GM18873 (cell line): ENCODE measurements at regions not wholly inside any gene's neighbourhood (a gene's known extent, or its start where the extent isn't known, plus 50 kb on each side); places are given as distances from the start of the nearest gene placed in this dataset.

Source experiments
- ATAC-seq: cut with Tn5 transposase; IDR thresholded peaks from one replicate; pipeline ENCODE4 v1.9.1; 2021; ENCODE audit warnings: mild to moderate bottlenecking, moderate library complexity, moderate number of reproducible peaks; ENCODE audit not compliant: unreplicated experiment, low FRiP score

DNA sequence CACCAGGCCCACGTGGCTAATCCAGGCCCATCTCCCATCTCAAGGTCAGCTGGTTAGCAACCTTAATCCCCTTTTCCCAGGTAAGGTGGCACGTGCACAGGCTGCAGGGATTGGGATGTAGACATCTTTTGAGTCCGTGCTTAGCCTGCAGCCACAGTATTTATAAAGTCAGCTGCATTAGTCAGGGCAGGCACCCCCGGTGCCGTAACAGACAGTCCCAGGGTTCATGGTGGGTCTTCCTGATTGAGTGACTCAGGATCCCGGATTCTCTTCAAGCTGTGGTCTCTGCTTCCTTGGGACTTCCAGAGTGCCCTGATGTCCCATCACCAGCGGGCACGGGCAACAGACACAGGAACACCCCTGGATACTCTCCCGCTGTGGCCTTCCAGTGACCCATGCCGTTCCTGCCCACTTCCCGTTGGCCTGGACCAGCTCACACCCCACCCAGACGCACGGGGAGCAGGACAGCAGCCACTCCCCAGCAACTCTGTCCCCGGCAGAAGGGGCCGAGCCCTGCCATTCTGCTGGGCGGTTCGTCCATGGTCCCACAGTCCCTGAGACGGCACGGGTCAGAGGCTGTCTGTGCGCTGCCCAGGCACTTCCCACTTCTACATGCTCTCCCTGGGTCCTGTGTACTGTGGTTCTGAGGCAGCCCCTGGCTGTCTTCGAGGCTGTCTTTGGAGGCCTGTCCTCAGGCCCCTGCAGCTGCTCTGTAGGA lies 248.6 kb upstream of the GSE1 start:
- ATAC-seq: no peak

DNA sequence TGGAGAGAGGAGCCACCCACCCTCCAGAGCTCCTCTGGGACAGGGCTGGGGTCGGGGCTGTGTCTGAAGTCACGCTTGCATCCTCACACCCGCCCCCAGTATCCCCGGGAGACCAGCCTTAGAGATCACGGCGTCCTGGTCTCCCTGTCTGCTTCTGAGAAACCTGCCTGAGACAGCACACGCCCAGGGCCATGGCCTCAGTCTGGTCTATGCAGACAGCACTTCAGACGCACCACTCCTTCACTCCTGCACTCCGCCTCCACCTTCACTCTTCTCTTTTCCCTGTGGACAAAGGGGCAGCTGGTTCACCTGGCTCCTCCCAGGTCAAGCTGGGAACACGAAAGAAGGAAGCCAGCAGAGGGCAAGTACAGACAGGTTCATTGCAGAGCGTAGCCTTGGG lies 248.0 kb upstream of the GSE1 start:
- no peak for ATAC-seq

DNA sequence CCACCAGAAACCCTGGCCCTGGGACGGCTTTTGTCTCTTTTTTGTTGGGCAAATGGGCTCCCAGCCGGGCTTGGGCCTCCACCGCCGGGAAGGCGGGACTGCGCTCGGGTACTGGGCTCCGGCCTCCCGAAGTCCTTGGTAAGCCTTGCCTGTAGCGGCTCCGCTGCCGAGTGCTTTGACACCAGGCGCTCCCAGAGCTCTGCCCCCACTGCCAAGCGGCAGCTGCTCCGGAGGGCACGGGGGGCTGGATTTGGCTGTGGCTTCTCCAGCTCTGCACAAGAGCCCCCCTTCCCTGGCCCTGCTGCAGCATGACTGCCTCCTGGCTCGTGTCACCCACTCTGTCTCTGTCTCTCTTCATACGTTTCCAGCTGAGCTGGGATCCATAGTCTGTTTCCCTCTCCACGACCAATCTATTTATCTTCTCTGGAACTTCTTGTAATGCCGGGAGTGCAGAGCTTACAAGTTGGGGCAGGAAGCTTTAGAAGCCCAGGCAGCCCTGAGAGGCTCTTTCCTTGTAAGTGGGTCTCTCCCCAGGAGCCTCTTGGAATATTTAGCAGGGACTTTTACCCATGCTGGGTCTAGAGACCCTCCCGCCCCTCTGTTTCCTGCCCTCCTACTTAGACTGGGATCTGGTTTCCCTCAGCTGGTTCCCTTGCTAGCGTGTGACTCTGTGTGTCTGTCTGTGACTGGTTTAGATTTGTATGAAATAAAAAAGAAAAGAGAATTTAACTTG lies 246.9 kb upstream of the GSE1 start:
- no peak for ATAC-seq

DNA sequence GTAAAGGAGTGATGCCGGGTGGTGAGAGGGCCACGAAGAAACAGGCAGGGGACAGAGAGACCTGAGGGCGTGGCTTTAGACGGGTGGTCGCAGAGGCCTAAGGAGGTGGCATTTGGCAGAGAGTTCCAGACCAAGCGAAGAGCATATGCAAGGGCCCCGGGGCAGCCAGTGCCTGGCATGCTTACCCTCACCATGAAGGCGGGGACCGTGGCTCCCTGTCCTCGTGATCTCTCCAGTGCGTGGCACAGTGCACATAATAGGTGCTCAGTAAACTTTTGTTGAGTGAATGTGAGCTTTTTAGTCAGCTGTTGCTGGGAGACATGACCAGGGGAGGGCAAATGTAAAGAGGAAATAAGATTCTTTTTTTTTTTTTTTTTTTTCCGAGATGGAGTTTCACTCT lies 245.6 kb upstream of the GSE1 start:
- ATAC-seq: no peak

DNA sequence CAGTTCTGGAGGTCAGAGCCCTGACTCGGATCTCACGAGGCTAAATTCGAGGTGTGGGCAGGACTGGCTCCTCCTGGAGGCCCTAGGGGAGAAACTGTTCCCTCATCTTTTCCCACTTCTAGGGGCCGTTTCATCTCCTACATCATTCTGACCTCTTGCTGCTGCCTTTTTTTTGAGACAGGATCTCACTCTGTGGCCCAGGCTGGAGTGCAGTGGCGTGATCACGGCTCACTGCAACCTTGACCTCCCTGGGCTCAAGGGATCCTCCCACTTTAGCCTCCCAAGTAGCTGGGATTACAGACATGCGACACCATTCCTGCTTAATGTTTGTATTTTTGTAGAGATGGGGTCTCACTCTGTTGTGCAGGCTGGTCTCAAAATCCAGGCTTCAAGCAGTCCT lies 244.1 kb upstream of the GSE1 start:
- ATAC-seq: no peak

DNA sequence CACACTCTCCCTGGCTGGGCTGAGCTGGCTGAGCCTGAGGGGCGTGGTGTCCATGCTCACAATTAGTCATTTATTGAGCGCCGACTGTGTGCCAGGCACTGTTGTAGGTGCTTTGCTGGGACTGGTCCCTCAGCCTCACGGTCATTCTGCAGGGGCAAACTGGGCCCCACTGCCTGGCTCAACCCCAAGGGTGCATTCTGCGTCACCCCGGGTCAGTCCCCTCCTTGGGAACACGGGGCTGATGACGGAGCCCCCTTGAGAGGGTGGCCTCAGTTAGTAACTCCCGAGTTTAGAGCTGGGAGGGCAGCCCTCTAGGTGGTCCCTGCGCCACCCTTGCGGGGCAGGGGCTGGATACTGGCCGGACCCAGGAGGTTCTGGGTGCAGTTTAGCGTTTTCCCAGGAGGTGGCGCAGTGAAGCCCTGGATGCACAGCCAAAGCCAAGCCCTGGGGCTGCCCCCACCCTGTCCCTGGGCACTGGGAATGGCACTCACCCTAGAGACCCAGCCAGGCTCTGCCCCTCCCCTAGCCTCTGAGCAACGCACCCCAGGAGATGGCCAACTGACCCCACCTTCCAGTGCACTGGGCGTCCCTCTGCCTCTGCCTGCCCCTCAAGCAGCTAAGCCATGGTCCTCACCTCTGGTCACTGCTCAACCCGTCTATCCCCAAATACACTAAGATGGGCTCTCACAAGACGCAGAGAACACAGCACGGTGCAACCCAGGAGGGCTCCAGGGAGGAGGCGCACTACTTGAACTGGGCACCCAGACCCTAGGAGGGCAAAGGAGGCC lies 243.2 kb upstream of the GSE1 start:
- no peak for ATAC-seq

DNA sequence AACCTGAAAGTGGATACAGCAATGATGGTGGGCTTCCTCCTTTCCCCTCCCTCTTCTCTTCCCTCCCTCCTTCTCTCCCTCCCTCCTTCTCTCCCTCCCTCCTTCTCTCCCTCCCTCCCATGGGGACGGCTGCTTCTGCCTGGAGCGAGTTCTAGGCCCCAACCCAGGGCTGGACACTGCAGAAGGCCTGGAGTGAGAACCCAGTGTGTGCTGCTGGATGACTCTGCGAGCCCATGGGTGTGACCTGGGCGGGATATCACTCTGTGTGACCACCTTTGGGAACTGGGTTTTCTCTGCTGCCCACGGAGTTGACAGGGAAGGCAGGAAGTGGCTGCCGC lies 242.6 kb upstream of the GSE1 start:
- ATAC-seq: no peak

DNA sequence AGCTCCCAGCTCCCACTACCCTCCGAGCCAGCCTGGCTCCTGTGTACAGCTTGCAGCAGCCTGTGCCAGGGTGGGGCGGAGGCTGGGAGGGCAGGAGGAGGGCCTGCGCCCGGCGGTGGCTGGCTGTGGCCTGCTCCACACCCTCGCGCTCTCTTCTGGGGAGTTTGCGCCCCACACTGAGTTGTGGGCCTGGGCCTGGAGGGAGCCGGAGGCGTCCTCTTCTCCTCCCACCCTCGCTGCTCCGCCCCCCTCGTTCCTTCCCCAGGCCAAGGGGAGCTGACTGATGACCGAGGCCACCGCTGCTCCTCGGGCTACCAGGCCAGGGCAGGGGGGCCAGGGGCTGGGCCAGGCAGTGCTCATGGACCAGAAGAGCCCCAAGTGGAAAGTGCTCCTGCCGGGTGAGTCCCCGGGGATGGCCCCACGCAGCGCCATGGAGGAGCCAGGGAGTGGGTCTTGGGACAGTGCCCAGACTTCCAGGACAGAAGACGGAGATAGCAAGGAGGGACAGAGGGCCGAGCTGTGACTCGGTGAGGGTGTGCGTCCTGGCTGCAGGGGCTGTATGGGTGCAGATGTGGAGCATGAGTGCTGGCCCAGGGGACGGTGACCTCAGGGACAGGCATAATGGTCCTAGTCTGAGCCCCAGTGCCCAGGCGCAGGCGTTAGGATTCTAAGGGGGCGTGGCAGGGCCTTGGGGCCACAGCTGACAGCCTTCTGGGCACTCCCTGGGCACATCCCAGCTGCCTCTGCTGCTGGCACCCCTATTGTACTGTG lies 242.1 kb upstream of the GSE1 start:
- ATAC-seq: no peak

DNA sequence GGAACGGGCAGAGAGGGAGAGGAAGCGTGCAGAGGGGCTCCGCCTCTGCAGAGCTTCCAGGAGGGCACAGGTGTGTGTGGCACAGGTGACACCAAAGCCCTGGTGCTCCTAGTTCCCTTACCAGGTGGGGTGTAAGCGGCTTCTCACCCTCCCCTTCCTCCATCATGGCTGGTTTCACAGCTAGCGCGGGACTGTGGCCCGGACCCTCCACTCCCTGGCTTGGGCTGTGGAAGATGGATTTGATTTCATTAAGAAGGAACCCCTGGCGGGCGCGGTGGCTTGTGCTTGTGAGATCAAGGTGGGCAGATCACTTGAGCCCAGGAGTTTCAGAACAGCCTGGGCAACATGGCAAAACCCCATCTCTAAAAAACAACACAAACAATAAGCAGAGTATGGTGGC lies 241.2 kb upstream of the GSE1 start:
- ATAC-seq: no peak

DNA sequence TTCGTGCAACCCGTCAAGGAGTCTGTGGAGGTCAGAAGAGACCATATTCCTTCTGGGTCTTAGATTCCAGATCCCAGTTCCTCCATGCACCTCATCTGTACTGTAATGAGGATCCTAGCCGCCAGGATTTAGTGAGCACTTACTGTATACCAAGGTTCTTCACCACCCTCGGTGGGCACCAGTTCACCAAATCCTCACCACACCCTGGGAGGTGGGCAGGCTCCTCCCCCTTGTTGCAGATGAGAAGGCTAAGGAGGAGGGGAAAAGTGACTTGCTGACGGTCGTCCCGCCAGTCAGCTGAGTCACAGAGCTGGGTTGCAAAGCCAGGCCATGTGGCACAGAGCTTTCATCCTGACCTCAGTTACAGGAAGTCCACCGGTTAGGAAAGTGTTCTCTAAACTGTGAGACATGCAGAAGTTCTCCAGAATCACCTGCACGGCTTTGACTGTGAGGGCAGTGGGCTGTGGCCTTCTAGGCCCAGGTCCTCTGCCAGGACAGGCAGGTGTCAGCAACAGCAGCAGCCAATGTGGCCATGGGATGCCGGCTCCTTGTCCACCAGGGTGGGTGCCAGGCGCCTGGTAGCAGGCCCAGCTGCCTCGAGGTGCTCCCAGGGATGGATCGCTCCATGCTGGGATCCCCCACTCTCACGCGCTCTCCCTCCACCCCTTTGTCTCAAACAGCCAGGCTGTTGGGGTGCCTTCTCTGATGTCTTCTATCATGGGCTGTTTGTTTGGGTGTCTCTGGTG lies 240.3 kb upstream of the GSE1 start:
- ATAC-seq: no peak

DNA sequence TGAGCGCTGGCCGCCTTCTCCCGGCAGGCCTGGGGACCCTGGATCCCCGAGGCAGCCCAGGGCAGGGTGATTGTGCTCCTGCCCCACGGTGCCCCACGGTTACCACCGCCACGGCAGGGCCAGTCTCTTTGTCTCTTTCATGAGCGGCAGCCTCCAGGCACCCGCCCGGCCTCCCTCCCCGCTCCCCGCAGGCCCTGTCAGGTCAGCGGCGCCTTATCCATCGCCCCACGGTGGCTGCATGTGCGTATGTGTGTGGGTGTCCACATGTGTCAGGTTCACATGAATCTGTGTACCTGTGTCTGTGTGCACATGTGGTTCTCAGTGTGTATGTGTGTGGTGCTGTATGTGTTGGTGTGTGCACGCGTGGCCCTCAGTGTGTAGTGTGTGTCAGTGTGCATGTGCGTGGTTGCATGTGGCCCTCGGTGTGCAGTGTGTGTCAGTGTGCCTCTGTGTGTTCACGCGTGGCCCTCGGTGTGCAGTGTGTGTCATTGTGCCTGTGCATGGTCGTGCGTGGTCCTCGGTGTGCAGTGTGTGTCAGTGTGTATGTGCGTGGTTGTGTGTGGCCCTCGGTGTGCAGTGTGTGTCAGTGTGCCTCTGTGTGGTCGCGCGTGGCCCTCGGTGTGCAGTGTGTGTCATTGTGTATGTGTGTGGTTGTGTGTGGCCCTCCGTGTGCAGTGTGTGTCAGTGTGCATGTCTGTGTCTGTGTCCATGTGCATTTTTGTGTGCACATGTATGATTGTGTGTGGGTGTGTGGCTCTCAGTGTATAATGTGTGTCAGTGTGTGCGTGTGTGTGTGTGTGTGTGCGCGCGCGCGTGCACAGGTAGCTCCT lies 239.2 kb upstream of the GSE1 start:
- ATAC-seq: no peak

DNA sequence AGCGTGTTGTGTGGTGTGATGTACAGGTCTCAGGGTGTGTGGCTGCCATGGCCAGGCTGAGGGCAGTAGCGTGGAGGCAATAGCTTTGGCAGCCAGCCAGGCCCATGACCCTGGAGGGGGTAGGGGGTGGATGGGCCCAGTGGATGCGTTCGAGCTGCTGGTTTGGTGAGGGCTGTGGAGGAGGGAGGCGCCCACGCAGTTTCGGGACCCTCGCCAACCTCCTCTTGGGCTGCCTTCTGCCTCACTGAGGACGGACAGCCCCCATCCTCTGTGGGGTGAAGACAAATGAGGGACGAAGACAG lies 238.6 kb upstream of the GSE1 start:
- ATAC-seq: no peak

DNA sequence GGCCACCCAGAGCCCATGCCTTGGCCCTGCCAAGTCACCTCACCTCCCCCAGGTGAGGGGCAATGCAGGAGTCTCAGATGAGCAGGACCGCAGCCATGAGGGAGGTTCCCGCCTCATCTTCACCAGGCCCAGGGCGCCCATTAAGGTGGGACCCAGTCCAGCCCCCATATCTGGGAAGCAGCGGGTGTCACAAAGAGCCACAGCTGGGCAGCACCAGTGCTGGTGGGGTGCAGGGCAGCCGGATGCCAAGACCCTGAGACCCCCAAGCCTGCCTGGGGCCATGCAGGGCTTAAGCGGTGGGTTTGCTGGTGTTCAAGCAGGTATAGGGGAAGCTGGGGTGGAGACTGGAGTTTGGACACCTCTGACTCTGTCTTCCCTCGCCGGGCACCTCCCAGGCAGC lies 237.8 kb upstream of the GSE1 start:
- ATAC-seq: no peak

DNA sequence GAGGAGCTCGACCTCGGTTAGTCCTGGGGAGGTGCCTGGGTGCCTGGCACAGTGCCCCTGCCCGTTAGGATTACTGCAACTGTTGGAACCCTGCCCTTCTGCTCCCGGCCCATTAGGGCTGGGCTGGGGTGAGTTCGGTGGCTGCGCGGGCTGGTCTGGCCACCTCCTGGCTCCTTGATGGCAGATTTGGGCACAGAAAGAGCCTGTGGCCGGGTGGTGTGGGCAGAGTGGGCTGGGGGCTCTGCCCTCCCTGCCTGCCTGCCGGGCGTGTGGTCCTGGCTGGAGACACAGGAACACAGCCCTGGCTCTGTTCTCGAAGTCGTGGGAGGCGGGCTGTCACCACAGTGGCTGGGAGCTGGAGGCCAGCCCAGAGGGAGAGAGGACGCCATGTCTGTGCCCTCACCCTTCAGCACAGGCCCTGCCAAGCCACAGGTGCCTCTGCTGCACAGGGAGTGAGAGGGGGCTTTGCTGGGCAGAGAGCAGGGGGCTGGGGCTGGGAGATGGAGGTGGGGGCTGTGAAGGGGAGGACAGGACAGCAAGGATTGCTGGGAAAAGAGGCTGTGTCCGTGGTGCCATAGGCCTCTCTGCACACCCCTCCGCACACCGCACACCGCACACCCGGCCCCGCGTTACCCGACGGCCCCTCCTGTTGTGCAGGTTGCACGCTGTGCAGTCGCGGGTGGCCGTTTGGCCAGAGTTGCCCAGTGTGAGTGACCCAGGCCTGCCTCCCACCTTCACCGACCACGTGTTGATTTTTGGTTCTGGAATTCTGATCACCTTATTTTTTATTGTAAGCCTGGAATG lies 236.6 kb upstream of the GSE1 start:
- ATAC-seq: no peak

DNA sequence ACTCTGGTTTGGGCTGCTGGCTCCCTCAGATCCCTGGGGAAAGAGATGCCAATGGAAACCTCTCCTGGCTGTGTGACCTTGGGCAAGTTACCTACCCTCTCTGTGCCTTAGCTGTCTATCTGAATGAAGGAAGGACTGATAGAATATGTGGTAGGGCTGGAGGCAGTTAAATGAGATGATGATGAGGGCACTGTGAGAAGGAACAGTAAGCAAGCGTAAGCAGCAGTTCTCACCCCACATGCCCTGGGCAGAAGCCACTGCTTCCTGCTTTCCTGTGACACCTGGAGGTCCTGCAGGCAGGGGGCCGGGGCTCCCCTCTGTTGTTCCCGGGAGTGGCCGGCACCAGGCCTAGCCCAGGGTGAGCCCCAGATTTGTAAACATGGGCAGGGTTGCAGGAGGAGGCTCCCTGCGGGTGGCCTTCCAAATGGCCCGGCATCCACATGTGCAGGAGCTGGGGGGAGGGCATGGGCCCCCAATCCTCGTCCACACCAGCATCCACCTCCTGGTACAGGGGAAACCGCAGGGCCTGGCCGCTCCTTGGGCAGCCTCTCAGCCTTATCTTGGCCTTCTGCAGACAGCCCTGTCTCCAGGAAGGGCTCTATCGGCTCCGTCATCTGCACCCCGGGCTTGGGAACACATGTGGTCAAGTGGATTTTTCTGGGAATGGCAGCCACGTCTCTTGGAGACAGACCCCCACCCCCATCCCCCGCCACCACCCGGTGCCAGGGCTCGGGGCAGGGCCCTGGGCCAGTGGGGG lies 235.6 kb upstream of the GSE1 start:
- ATAC-seq: no peak

DNA sequence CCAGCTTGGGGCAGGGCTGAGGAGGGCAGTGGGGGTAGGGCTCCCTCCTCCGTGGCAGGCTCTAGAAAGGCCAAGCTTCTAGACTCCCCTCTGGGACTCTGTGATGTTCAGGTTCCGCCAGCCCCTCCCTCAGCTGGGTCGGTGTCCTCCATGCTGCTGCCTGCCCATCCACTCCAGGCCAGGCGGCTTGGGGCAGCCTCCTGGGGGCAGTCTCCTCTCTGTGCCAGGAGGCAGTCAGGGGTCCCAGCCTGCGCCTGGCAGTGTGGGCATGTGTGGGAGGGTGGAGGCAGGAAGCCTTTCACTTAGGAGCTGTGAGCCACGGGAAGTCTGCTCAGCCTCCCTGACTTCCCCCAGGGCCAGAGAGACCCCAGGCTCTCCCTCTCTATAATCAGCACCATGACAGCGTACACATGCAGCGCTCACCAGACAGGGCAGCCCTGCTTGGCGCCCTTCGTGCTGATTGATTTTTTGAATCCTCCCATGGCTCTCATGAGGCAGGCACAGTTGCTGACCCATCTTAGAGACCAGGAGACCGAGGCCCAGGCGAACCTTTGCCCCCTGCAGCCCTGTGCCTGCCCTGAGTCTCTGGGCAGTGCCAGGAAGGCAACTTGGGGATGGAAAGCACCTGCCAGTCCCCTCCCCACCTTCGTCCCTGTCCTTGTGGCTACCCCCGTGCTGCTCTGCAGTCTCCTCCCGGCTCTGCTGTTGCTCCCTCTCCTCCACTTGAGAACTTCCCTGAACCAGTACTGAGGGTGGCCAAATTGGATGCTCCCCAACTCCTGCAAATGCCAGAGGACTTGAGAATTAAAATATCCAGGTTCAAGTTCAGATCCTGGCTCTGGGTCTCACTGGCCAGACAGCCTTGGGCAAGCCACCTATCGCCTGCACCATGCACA lies 234.7 kb upstream of the GSE1 start:
- ATAC-seq: no peak
